HG03135 (cell line): ENCODE measurements at regions not wholly inside any gene's neighbourhood (a gene's known extent, or its start where the extent isn't known, plus 50 kb on each side); places are given as distances from the start of the nearest gene placed in this dataset.
"Not testable (repeated sequence)": the region's sequence is repeated elsewhere in the genome, so short reads cannot be mapped to it uniquely, and the experiment has no call there.

Experiments used
- ATAC-seq: cut with Tn5 transposase; IDR thresholded peaks from one replicate; pipeline ENCODE4 v1.9.1; 2021; ENCODE audit warnings: mild to moderate bottlenecking, moderate library complexity; ENCODE audit not compliant: unreplicated experiment

- ATAC-seq, result no peak
These were observed 1011.2 kb upstream of the CITED2 start for GRCh38 chr6:140385679-140386078.

GRCh38 chr6:140382355-140382754 is 1007.9 kb upstream of the CITED2 start:
- ATAC-seq, result no peak

GRCh38 chr6:140380427-140381218 is 1006.2 kb upstream of the CITED2 start:
- no peak for ATAC-seq

- no peak for ATAC-seq
These were observed 1005.5 kb upstream of the CITED2 start for GRCh38 chr6:140379919-140380318.

- no peak for ATAC-seq
These were observed 1001.8 kb upstream of the CITED2 start for GRCh38 chr6:140376209-140376608.

GRCh38 chr6:140373728-140374127 is 999.3 kb upstream of the CITED2 start:
- not testable (repeated sequence) for ATAC-seq

- no peak for ATAC-seq
These were observed 997.6 kb upstream of the CITED2 start for GRCh38 chr6:140372064-140372463.

- ATAC-seq, result no peak
These were observed 996.8 kb upstream of the CITED2 start for GRCh38 chr6:140370976-140371870.

GRCh38 chr6:140370441-140370840 is 996.0 kb upstream of the CITED2 start:
- no peak for ATAC-seq

GRCh38 chr6:140366991-140367390 is 992.5 kb upstream of the CITED2 start:
- ATAC-seq, result no peak

- no peak for ATAC-seq
These were observed 990.5 kb upstream of the CITED2 start for GRCh38 chr6:140364916-140365315.

- no peak for ATAC-seq
These were observed 986.2 kb upstream of the CITED2 start for GRCh38 chr6:140360651-140361050.

- ATAC-seq, result no peak
These were observed 981.0 kb upstream of the CITED2 start for GRCh38 chr6:140355476-140355875.

- no peak for ATAC-seq
These were observed 979.8 kb upstream of the CITED2 start for GRCh38 chr6:140354296-140354695.

GRCh38 chr6:140353536-140353935 is 979.1 kb upstream of the CITED2 start:
- no peak for ATAC-seq

- no peak for ATAC-seq
These were observed 972.0 kb upstream of the CITED2 start for GRCh38 chr6:140346428-140346827.

GRCh38 chr6:140345935-140346334 is 971.5 kb upstream of the CITED2 start:
- no peak for ATAC-seq

- ATAC-seq, result no peak
These were observed 969.9 kb upstream of the CITED2 start for GRCh38 chr6:140344142-140344913.

- no peak for ATAC-seq
These were observed 968.7 kb upstream of the CITED2 start for GRCh38 chr6:140343128-140343527.

- no peak for ATAC-seq
These were observed 966.8 kb upstream of the CITED2 start for GRCh38 chr6:140341272-140341671.

GRCh38 chr6:140340795-140341194 is 966.3 kb upstream of the CITED2 start:
- ATAC-seq, result no peak
